ENCODE measurements at regions not wholly inside any gene's neighbourhood (a gene's known extent, or its start where the extent isn't known, plus 50 kb on each side); places are given as distances from the start of the nearest gene placed in this dataset.

DNA sequence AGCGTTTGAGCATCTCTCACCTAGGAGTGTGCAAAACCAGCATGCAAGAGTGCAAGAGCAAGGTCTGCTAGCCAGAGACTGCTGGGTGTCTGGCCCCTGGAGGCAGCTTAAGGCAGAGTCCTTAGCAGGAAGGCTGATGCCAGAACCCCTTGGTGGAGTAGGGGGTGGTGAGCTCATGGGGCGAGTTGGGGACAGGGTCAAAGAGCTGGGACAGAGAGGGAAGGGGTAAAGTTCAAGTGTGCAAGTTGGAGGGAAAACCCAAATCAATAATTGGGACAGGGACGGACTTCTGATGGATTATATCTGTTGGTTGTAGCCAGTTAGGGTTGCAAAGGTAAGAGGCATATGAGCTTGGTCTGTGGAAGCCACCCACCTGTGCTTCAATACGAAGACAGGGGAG lies 443.6 kb upstream of the CDH5 start:
- TF ChIP-seq, protein P1, sequence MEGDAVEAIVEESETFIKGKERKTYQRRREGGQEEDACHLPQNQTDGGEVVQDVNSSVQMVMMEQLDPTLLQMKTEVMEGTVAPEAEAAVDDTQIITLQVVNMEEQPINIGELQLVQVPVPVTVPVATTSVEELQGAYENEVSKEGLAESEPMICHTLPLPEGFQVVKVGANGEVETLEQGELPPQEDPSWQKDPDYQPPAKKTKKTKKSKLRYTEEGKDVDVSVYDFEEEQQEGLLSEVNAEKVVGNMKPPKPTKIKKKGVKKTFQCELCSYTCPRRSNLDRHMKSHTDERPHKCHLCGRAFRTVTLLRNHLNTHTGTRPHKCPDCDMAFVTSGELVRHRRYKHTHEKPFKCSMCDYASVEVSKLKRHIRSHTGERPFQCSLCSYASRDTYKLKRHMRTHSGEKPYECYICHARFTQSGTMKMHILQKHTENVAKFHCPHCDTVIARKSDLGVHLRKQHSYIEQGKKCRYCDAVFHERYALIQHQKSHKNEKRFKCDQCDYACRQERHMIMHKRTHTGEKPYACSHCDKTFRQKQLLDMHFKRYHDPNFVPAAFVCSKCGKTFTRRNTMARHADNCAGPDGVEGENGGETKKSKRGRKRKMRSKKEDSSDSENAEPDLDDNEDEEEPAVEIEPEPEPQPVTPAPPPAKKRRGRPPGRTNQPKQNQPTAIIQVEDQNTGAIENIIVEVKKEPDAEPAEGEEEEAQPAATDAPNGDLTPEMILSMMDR (IDR thresholded peaks at IDR 0.05) = no peak
- no peak for TF ChIP-seq POLR2AphosphoS5 (IDR thresholded peaks at IDR 0.05)
- TF ChIP-seq EP300 (IDR thresholded peaks at IDR 0.05) = no peak
- TF ChIP-seq POLR2A (IDR thresholded peaks at IDR 0.05) = no peak

Measured in suprapubic skin (tissue), 4 donors.